Suppressor macrophage treated with lipopolysaccharide for 4 hours (primary cell): ENCODE measurements at regions not wholly inside any gene's neighbourhood (a gene's known extent, or its start where the extent isn't known, plus 50 kb on each side); places are given as distances from the start of the nearest gene placed in this dataset.

Experiments
- DNase-seq: peaks from one replicate; pipeline ENCODE4 v3.0.0-alpha.2; 2020

- DNase-seq: no peak
Observed at GRCh38 chr20:4512891-4513550, 173.2 kb upstream of the PRNP start.

GRCh38 chr20:4511776-4512175 is 174.5 kb upstream of the PRNP start:
- DNase-seq: no peak

- DNase-seq: peak; percentile 11
Observed at GRCh38 chr20:4509825-4510522, 176.3 kb upstream of the PRNP start.

GRCh38 chr20:4508773-4509172 is 177.5 kb upstream of the PRNP start:
- no peak for DNase-seq

- no peak for DNase-seq
Observed at GRCh38 chr20:4507288-4507719, 179.0 kb upstream of the PRNP start.

GRCh38 chr20:4504814-4505213 is 181.4 kb upstream of the PRNP start:
- DNase-seq: no peak

- DNase-seq: no peak
Observed at GRCh38 chr20:4502756-4503155, 183.5 kb upstream of the PRNP start.

GRCh38 chr20:4493386-4493785 is 192.9 kb upstream of the PRNP start:
- DNase-seq: no peak

GRCh38 chr20:4491643-4492042 is 194.6 kb upstream of the PRNP start:
- DNase-seq: no peak

- DNase-seq: no peak
Observed at GRCh38 chr20:4490606-4491280, 195.5 kb upstream of the PRNP start.

GRCh38 chr20:4490045-4490444 is 196.2 kb upstream of the PRNP start:
- no peak for DNase-seq

- DNase-seq: no peak
Observed at GRCh38 chr20:4488407-4489339, 197.6 kb upstream of the PRNP start.

GRCh38 chr20:4484379-4484997 is 201.8 kb upstream of the PRNP start:
- no peak for DNase-seq

- no peak for DNase-seq
Observed at GRCh38 chr20:4483961-4484360, 202.3 kb upstream of the PRNP start.

GRCh38 chr20:4483486-4483885 is 202.8 kb upstream of the PRNP start:
- peak; percentile 16 for DNase-seq

GRCh38 chr20:4480104-4480503 is 206.2 kb upstream of the PRNP start:
- no peak for DNase-seq

GRCh38 chr20:4476903-4477500 is 209.3 kb upstream of the PRNP start:
- no peak for DNase-seq

GRCh38 chr20:4472906-4473305 is 213.3 kb upstream of the PRNP start:
- no peak for DNase-seq

GRCh38 chr20:4471221-4471620 is 215.0 kb upstream of the PRNP start:
- DNase-seq: no peak

GRCh38 chr20:4470375-4470774 is 215.9 kb upstream of the PRNP start:
- DNase-seq: no peak

GRCh38 chr20:4469910-4470309 is 216.3 kb upstream of the PRNP start:
- no peak for DNase-seq

GRCh38 chr20:4468114-4468513 is 218.1 kb upstream of the PRNP start:
- no peak for DNase-seq
